Osteoblast (primary cell): ENCODE measurements at regions not wholly inside any gene's neighbourhood (a gene's known extent, or its start where the extent isn't known, plus 50 kb on each side); places are given as distances from the start of the nearest gene placed in this dataset.

ENCODE experiments used
- DNase-seq: peaks from one replicate; pipeline ENCODE4 v3.0.0; 2011; ENCODE audit warnings: low spot score, mixed read lengths; ENCODE audit not compliant: insufficient read length; ENCODE audit errors: missing footprints
- H2AFZ ChIP-seq: 2 replicates; pipeline ENCODE4 v1.6.0; 2011; ENCODE audit warnings: mild to moderate bottlenecking, low read length
- H3K27ac ChIP-seq: 2 replicates; pipeline ENCODE4 v1.5.1; 2011; ENCODE audit warnings: mild to moderate bottlenecking, low read depth, low read length, moderate library complexity
- H3K27me3 ChIP-seq: 2 replicates; pipeline ENCODE4 v1.6.0; 2012; ENCODE audit warnings: mild to moderate bottlenecking, control low read depth, inconsistent platforms, low read length, moderate library complexity; ENCODE audit not compliant: insufficient read depth
- H3K36me3 ChIP-seq: 2 replicates; pipeline ENCODE4 v1.5.1; 2011; ENCODE audit warnings: mild to moderate bottlenecking, low read length, control low read depth, moderate library complexity; ENCODE audit not compliant: insufficient read depth
- H3K4me1 ChIP-seq: 2 replicates; pipeline ENCODE4 v1.5.1; 2011; ENCODE audit warnings: mild to moderate bottlenecking, low read length, control low read depth, moderate library complexity; ENCODE audit not compliant: insufficient read depth
- H3K4me2 ChIP-seq: 2 replicates; pipeline ENCODE4 v1.6.0; 2011; ENCODE audit warnings: mild to moderate bottlenecking, low read length; ENCODE audit not compliant: insufficient read depth
- H3K4me3 ChIP-seq: fragments of 200-600 bp; sonication (generic); 3 replicates; pipeline ENCODE4 v1.5.1; 2012; ENCODE audit warnings: mild to moderate bottlenecking, low read length, inconsistent platforms; ENCODE audit not compliant: insufficient read depth
- H3K79me2 ChIP-seq: 2 replicates; pipeline ENCODE4 v1.6.0; 2012; ENCODE audit warnings: mild to moderate bottlenecking, low read length, control low read depth, inconsistent platforms; ENCODE audit not compliant: insufficient read depth
- H3K9me3 ChIP-seq: 2 replicates; pipeline ENCODE4 v1.5.1; 2011; ENCODE audit warnings: low read depth, low read length, control low read depth
- H4K20me1 ChIP-seq: 2 replicates; pipeline ENCODE4 v1.6.0; 2012; ENCODE audit warnings: mild to moderate bottlenecking, low read length, control low read depth; ENCODE audit not compliant: insufficient read depth
- TF ChIP-seq, protein P1 (sequence below): IDR thresholded peaks from 2 replicates; pipeline ENCODE4 v1.5.1; 2011; ENCODE audit warnings: mild to moderate bottlenecking, low read depth, low read length, moderate library complexity; ENCODE audit errors: extremely low read depth

DNA sequence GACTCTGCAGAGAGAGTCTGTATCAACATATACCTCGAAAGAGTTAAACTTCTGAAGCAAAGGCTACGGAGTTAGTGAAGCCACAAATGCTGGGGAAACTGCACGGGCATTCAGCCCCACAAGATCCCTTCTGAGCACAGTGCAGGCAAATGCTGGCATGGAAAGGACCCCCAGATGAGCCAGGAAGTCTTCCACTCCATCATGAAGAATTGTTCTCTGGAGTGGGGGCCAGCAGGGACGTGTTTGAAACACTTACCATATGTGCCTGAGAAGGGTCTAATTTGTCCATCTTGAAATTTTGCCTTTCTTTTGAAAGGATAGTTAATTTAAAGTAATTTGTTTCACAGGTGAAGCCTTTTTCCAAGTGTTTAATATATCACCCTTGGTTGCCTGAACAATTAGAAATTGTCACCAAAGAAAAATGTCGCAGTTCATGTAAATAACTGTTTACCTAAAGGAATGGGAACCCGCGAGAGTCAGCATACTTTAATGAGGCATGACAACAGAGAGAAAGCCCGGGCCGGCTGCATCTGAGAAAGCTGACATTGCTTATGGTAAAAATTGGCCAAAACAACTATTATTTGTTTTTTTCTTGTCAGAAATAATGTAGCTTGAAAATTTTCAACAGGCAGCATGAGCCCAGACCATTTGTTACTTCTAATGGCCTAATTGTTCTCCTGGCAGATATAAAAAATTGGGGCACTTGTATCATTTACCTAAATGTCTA lies 287.6 kb upstream of the MGMT start:
- H3K36me3 ChIP-seq: no peaks in the 10 kb centered on the region
- H3K79me2 ChIP-seq: no peaks in the 10 kb centered on the region
- H3K27ac ChIP-seq: no peak overlapping the region
- no peak overlapping the region for H3K4me2 ChIP-seq
- H3K4me1 ChIP-seq: no peaks in the 10 kb centered on the region
- H3K4me3 ChIP-seq: no peak overlapping the region
- no peaks in the 10 kb centered on the region for H3K9me3 ChIP-seq
- DNase-seq: no peak
- TF ChIP-seq, protein P1, sequence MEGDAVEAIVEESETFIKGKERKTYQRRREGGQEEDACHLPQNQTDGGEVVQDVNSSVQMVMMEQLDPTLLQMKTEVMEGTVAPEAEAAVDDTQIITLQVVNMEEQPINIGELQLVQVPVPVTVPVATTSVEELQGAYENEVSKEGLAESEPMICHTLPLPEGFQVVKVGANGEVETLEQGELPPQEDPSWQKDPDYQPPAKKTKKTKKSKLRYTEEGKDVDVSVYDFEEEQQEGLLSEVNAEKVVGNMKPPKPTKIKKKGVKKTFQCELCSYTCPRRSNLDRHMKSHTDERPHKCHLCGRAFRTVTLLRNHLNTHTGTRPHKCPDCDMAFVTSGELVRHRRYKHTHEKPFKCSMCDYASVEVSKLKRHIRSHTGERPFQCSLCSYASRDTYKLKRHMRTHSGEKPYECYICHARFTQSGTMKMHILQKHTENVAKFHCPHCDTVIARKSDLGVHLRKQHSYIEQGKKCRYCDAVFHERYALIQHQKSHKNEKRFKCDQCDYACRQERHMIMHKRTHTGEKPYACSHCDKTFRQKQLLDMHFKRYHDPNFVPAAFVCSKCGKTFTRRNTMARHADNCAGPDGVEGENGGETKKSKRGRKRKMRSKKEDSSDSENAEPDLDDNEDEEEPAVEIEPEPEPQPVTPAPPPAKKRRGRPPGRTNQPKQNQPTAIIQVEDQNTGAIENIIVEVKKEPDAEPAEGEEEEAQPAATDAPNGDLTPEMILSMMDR: no peak
- no peaks in the 10 kb centered on the region for H3K27me3 ChIP-seq
- no peak overlapping the region for H2AFZ ChIP-seq
- no peaks in the 10 kb centered on the region for H4K20me1 ChIP-seq

DNA sequence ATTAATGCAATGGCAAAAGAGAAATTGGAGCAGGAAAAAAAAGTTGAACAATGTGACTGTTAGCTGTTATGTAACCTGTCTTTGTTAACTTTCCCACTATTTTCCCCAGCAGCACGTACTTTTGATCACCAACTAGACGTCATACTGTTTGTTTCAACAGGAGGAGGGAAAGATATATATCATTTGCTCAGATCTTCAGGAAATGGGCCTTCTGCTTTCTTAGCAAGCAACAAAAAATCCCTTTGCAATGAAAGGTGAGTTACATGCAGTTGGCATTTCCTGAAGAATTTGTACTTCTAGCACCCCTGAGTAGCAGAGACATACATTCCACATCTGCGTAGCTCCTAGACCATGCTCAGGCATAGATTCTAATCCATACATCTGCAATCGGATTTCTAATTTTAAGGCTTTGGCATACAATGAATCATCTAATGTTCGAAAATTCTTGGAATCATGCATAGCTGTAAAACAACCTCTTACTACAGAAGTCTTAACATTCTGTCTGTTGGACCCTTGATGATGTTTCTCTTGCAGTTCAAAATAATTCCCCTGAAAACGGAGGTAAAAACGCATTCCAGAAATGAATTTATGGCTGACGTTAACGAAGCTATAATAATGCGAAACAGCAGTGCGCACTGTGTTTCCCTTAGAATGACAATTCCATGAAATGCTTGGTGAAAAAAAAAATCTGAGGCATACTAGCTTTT lies 286.9 kb upstream of the MGMT start:
- no peaks in the 10 kb centered on the region for H3K79me2 ChIP-seq
- no peaks in the 10 kb centered on the region for H3K9me3 ChIP-seq
- H3K4me2 ChIP-seq: no peak overlapping the region
- no peaks in the 10 kb centered on the region for H3K4me1 ChIP-seq
- DNase-seq: no peak
- no peak overlapping the region for H3K4me3 ChIP-seq
- H3K27me3 ChIP-seq: no peaks in the 10 kb centered on the region
- no peaks in the 10 kb centered on the region for H3K36me3 ChIP-seq
- H4K20me1 ChIP-seq: no peaks in the 10 kb centered on the region
- H2AFZ ChIP-seq: no peak overlapping the region
- TF ChIP-seq, protein P1: no peak
- no peak overlapping the region for H3K27ac ChIP-seq

DNA sequence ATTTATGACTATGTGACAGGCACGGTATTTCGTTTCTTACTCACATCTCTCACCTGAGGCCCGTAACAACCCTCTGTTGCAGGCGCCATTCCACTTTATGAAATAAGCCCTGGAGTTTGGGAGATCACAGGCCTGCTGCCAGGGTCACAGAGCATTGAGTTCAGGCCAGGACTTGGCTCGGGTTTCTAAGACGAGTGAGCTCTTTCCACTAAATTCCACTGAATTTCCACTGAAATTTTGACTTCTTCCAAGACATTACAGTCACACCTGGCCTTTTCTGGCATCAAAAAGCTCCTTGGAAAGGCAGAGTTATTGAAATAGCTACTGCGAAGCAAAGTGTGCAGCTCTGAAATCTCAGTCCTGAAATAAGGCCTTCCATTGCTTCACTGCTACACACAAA lies 282.8 kb upstream of the MGMT start:
- Histone ChIP-seq H3K4me1 (no peaks in the 10 kb centered on the region), H3K27ac (no peak overlapping the region), H3K4me2 (no peak overlapping the region), H4K20me1 (no peaks in the 10 kb centered on the region), H3K4me3 (no peak overlapping the region), H2AFZ (no peak overlapping the region), H3K36me3 (no peaks in the 10 kb centered on the region), H3K9me3 (no peaks in the 10 kb centered on the region), H3K79me2 (no peaks in the 10 kb centered on the region), H3K27me3 (no peaks in the 10 kb centered on the region)
- no peak for DNase-seq
- TF ChIP-seq, protein P1: no peak

DNA sequence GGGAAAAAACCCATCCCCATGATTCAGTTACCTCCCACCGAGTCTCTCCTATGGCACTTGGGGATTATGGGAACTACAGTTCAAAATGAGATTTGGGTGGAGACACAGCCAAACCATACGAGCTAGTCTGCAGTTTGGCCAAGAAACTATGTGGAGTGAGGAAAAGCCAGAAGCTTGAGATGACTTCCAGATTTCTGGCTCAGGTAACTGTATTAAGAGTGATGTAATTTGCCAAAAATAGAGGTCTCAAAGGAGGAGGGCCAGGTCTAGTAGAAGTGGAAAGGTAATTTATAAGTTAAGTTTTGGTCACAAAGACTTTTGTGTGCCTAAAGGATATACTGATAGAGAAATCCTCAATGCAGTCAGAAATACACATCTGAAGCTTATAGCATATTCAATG lies 279.7 kb upstream of the MGMT start:
- no peaks in the 10 kb centered on the region for H3K36me3 ChIP-seq
- TF ChIP-seq, protein P1: no peak
- H3K79me2 ChIP-seq: no peaks in the 10 kb centered on the region
- H2AFZ ChIP-seq: no peak overlapping the region
- no peaks in the 10 kb centered on the region for H4K20me1 ChIP-seq
- no peak overlapping the region for H3K4me3 ChIP-seq
- H3K27ac ChIP-seq: no peak overlapping the region
- H3K4me1 ChIP-seq: no peaks in the 10 kb centered on the region
- no peak for DNase-seq
- H3K27me3 ChIP-seq: no peaks in the 10 kb centered on the region
- H3K9me3 ChIP-seq: no peaks in the 10 kb centered on the region
- H3K4me2 ChIP-seq: no peak overlapping the region
